ENCODE measurements at regions not wholly inside any gene's neighbourhood (a gene's known extent, or its start where the extent isn't known, plus 50 kb on each side); places are given as distances from the start of the nearest gene placed in this dataset.

- Mint-ChIP-seq H3K36me3 (ENCODE audit: low read depth, unreplicated experiment) (peaks cover 17% of the 10 kb centered on the region), H3K4me1 (ENCODE audit: unreplicated experiment) (no peaks in the 10 kb centered on the region), H3K9me3 (ENCODE audit: unreplicated experiment) (no peaks in the 10 kb centered on the region), H3K4me3 (ENCODE audit: unreplicated experiment) (no peak overlapping the region), H3K27ac (ENCODE audit: unreplicated experiment) (no peak overlapping the region), H3K27me3 (ENCODE audit: unreplicated experiment) (no peaks in the 10 kb centered on the region)
- TF ChIP-seq CTCF (IDR thresholded peaks at IDR 0.05; ENCODE audit: unreplicated experiment): no peak
- DNase-seq (ENCODE audit: low spot score): no peak
These were observed 137.0 kb upstream of the STXBP5 start for GRCh38 chr6:147067184-147067583.

- no peaks in the 10 kb centered on the region for H3K4me1 Mint-ChIP-seq (ENCODE audit: unreplicated experiment)
- no peak overlapping the region for H3K27ac Mint-ChIP-seq (ENCODE audit: unreplicated experiment)
These were observed 132.4 kb upstream of the STXBP5 start for GRCh38 chr6:147071776-147072175.

GRCh38 chr6:147075381-147075780, 128.8 kb upstream of the STXBP5 start:
- no peak overlapping the region for H3K27ac Mint-ChIP-seq (ENCODE audit: unreplicated experiment)
- no peaks in the 10 kb centered on the region for H3K9me3 Mint-ChIP-seq (ENCODE audit: unreplicated experiment)
- no peaks in the 10 kb centered on the region for H3K36me3 Mint-ChIP-seq (ENCODE audit: low read depth, unreplicated experiment)
- H3K4me1 Mint-ChIP-seq (ENCODE audit: unreplicated experiment): no peaks in the 10 kb centered on the region
- H3K4me3 Mint-ChIP-seq (ENCODE audit: unreplicated experiment): no peak overlapping the region
- H3K27me3 Mint-ChIP-seq (ENCODE audit: unreplicated experiment): no peaks in the 10 kb centered on the region
- TF ChIP-seq CTCF (IDR thresholded peaks at IDR 0.05; ENCODE audit: unreplicated experiment): no peak
- DNase-seq (ENCODE audit: low spot score): no peak

More at GRCh38 chr6:147071776-147072175, 132.4 kb upstream of the STXBP5 start:
- Mint-ChIP-seq H3K4me3 (ENCODE audit: unreplicated experiment) (no peak overlapping the region), H3K9me3 (ENCODE audit: unreplicated experiment) (no peaks in the 10 kb centered on the region), H3K36me3 (ENCODE audit: low read depth, unreplicated experiment) (peaks cover 11% of the 10 kb centered on the region), H3K27me3 (ENCODE audit: unreplicated experiment) (no peaks in the 10 kb centered on the region)
- no peak for TF ChIP-seq CTCF (IDR thresholded peaks at IDR 0.05; ENCODE audit: unreplicated experiment)
- no peak for DNase-seq (ENCODE audit: low spot score)

GRCh38 chr6:147077251-147077650, 127.0 kb upstream of the STXBP5 start:
- Mint-ChIP-seq H3K4me3 (ENCODE audit: unreplicated experiment) (no peak overlapping the region), H3K9me3 (ENCODE audit: unreplicated experiment) (no peaks in the 10 kb centered on the region), H3K27ac (ENCODE audit: unreplicated experiment) (no peak overlapping the region), H3K36me3 (ENCODE audit: low read depth, unreplicated experiment) (no peaks in the 10 kb centered on the region), H3K27me3 (ENCODE audit: unreplicated experiment) (no peaks in the 10 kb centered on the region), H3K4me1 (ENCODE audit: unreplicated experiment) (no peaks in the 10 kb centered on the region)
- DNase-seq (ENCODE audit: low spot score): no peak
- TF ChIP-seq CTCF (IDR thresholded peaks at IDR 0.05; ENCODE audit: unreplicated experiment): no peak

GRCh38 chr6:147078106-147078505, 126.1 kb upstream of the STXBP5 start:
- no peak for DNase-seq (ENCODE audit: low spot score)
- Mint-ChIP-seq H3K4me3 (ENCODE audit: unreplicated experiment) (no peak overlapping the region), H3K27ac (ENCODE audit: unreplicated experiment) (no peak overlapping the region), H3K36me3 (ENCODE audit: low read depth, unreplicated experiment) (no peaks in the 10 kb centered on the region), H3K9me3 (ENCODE audit: unreplicated experiment) (no peaks in the 10 kb centered on the region), H3K4me1 (ENCODE audit: unreplicated experiment) (no peaks in the 10 kb centered on the region), H3K27me3 (ENCODE audit: unreplicated experiment) (no peaks in the 10 kb centered on the region)
- no peak for TF ChIP-seq CTCF (IDR thresholded peaks at IDR 0.05; ENCODE audit: unreplicated experiment)
